ENCODE measurements at regions not wholly inside any gene's neighbourhood (a gene's known extent, or its start where the extent isn't known, plus 50 kb on each side); places are given as distances from the start of the nearest gene placed in this dataset.
"Not testable (repeated sequence)": the region's sequence is repeated elsewhere in the genome, so short reads cannot be mapped to it uniquely, and the experiment has no call there.

DNA sequence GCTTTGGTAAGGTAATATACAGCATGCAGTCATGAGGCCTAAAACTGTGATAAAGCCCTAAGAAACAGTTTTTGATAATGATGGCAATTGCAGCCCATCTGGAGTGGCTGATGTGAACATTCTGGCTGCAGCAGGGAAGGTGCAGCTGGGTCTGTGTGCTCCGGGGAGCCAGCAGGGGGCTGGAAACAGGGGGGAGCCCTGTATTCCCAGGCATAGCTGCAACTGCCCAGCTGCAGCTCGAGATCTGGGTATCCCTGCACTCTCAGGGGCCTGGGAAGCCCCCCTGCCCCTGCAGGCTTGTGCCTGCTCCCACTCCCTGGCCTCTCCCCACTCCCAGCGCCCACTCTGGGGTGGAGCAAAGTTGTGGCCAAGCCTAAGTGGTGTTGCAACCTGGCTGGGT, 95.6 kb downstream of the RRAGB start:
- TF ChIP-seq, protein P1, sequence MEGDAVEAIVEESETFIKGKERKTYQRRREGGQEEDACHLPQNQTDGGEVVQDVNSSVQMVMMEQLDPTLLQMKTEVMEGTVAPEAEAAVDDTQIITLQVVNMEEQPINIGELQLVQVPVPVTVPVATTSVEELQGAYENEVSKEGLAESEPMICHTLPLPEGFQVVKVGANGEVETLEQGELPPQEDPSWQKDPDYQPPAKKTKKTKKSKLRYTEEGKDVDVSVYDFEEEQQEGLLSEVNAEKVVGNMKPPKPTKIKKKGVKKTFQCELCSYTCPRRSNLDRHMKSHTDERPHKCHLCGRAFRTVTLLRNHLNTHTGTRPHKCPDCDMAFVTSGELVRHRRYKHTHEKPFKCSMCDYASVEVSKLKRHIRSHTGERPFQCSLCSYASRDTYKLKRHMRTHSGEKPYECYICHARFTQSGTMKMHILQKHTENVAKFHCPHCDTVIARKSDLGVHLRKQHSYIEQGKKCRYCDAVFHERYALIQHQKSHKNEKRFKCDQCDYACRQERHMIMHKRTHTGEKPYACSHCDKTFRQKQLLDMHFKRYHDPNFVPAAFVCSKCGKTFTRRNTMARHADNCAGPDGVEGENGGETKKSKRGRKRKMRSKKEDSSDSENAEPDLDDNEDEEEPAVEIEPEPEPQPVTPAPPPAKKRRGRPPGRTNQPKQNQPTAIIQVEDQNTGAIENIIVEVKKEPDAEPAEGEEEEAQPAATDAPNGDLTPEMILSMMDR (conservative IDR thresholded peaks at IDR 0.05) = no peak
- no peak overlapping the region for H3K27ac ChIP-seq

DNA sequence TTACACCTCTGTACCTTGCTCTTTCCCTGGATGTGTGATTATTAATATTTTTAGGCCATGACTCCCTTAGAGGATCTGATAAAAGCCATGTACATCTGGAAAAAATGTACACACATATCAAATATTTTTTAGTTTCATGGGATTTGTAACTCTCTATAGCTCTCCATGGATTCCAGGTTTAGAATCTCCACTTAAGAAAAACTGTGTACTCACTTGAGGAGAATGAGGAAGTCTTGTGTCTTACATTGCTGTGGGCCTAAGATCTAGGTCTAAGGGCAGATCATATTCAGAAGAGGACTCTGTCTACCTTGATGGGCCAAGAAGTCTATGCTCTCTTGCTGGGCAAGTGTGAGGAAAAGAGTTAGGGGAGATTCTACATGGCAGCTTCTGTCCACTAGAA, 98.0 kb downstream of the RRAGB start:
- TF ChIP-seq, protein P1 (conservative IDR thresholded peaks at IDR 0.05) = no peak
- H3K27ac ChIP-seq = no peak overlapping the region

DNA sequence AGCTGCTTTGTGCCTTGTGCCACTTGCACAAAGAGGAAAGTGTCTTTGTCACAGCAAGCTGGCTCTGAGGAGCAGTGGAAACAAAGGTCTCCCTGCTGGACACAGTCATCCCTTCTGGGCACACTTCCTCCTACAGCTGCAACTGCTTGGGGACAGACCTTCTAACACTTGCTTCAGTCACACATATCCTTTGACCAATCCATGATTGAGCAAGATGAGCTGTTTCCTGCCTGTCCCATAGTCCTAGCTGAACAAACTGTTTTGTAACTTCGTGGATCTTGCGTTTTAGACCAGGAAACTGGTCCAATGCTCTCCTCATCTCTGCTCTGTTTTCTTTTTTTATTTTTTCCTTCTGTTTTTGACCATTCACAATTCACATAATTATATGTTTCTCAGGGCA, 98.5 kb downstream of the RRAGB start:
- no peak overlapping the region for H3K27ac ChIP-seq
- TF ChIP-seq, protein P1 (conservative IDR thresholded peaks at IDR 0.05) = no peak

DNA sequence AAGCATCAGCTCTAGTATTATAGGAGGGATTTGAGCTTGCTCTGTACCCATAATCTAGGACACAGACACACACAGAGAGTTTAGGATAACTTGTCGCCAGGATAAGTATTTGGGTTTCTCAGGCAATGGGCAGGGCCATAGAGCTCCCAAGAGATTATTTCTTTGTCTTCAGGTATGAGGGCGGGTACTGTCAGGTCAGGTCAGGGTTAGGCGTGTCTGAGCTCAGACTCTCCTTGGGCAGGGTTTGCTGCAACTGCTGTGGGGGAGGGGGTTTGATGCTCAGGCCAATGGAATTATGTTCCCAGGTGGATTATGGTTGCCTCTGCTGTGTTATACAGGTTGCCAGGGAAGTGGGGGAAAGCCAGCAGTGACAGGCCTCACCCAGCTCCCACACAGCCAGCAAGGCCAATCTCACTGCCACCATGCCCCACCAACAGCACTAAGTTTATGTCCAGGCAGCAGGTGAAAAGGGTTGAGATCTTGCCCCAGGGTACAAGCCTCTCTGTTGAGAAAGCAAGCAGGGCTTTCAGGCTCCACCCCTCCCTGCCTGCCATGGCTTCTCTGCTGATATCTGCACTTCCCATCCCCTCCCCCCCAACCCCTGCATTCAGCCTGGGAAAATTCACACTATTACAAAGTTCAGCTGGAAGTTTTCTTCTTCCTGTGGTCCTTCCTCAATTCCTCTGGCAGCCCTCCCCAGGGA, 101.3 kb downstream of the RRAGB start:
- TF ChIP-seq, protein P1 (conservative IDR thresholded peaks at IDR 0.05) = no peak

DNA sequence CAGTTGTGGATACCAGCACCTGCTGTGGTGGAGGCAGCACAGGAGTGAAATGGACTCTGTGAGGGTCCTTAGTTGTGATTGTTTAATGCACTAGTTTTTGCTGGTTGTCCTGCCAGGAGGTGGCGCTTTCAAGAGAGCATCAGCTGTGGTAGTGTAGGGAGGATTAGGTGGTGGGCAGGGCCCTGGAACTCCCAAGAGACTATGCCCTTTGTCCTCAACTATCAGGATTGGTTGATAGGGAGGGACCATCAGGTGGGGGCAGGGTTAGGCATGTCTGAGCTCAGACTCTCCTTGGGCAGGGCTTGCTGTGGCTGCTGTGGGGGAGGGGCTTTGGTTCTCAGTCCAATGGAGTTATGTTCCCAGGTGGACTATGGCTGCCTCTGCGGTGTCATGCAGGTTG, 121.9 kb downstream of the RRAGB start:
- H3K27ac ChIP-seq = no peak overlapping the region
- TF ChIP-seq, protein P1 (conservative IDR thresholded peaks at IDR 0.05) = no peak

More for the DNA sequence above, 101.3 kb downstream of the RRAGB start:
- no peak overlapping the region for H3K27ac ChIP-seq

DNA sequence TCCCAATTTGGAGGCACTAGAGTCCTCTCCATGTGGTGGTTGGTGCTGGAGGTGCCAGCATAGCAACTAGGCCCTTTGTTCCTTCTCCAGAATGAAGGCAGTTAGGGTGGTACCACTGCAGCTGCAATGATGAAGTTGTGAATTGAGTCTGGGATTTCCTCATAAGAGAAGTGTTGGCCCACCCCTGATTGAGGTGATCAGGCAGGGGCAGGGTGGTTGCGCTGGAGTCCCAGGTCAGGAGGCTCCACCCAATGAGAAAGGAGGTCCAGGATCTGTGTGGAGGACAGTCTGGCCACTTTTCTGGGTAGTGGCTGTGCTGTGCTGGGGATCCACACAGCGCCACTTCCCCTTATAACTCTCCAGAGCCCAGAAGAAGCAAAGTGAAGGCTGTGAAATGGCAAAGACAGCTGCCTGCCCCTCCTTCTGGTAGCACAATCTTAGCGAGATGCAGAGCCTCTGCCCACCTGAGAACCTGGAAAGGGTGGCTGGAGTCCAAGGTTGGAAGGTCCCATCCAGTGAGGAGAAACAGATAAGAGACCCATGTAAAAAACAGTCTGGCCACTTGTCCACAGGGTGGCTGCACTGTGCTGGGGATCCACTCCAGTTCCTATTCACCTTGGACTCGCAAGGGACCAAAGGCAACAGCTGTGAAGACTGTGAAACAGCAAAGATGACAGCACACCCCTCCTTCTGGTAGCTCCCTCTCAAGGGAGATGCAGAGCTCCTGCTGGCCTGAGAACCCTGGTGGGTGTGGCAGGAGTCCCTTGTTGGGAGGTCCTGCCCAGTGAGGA, 124.6 kb downstream of the RRAGB start:
- TF ChIP-seq, protein P1 (conservative IDR thresholded peaks at IDR 0.05) = no peak
- no peak overlapping the region for H3K27ac ChIP-seq

DNA sequence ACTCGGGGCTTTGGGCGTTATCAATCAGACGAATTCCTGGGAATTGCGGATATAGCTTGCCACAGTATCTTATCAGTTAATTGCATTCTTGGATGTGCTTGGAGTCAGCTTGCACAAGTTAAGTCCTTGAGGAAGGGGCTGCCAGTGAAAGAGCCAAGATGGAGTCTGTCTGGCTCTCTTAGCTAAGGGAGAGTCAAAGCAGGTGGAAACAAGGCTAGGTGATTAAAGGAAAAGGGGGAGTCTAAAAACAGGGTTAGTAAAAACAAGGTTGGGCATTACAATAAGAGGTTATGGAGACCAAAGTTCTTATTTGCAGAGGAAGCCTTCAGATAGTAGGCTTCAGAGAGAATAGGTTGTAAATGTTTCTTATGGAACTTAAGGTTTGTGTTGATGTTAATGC, 149.2 kb downstream of the RRAGB start:
- not testable (repeated sequence) for H3K27ac ChIP-seq

DNA sequence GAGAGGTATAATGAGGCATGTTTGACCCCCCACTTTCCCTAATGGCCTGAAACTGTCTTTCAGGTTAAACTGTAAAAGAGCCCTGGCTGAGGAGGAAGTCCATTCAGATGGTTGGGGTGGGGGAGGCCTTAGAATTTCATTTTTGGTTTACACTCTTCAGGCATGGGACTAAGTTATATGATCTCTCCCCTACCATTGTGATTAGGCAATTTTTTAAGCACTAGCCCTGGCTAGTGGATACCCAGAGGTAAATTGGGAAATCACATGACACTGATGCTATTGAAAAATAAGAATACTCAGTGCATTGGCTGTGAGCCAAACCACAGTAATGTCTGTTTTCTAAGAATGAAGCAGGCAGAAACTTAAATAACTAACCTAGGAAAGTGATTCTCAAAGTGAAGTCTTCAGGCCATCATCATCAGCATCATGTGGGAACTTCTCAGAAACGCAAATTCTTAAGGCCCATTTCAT, 149.7 kb downstream of the RRAGB start:
- no peak overlapping the region for H3K27ac ChIP-seq
- TF ChIP-seq, protein P1 (conservative IDR thresholded peaks at IDR 0.05) = no peak
